ENCODE measurements at regions not wholly inside any gene's neighbourhood (a gene's known extent, or its start where the extent isn't known, plus 50 kb on each side); places are given as distances from the start of the nearest gene placed in this dataset.

DNA sequence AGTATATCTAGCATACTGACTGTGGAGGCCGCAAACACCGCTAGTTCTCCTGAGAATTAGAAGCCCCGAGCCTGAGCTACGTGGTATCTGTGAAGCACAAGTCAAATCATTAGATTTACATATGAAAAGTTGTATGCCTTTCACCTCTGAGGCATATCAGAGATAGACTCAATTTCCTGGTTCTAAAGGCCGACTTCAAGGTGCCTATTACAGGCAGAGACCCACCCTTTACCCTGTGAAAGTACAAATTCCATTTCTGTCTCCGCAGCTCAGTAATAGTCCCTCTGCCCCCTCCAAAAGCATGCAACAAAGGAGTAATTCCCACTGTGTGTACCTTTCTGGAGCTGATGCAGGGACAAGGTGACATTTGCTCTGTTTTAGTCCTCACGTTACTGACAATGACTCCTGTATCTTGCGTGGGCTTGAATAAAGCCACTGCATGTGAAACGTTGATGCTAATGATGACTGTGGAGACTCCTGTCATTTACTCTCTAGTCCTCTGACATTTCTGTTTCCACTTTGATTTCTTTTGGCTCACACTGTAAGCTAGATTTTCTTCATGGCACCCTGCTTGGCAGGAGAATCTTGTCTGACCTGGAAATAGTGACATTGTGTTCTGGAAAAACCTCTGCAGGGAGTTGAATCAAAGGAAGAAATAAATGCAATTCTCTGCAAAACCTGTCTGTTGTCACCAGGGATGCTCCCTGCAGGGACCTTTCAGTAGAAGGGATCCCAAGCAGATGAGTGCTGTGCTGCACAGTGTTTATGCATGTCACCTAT, 273.2 kb upstream of the EMCN start:
- Mint-ChIP-seq H3K27me3 (ENCODE audit: insufficient read depth) (no peaks in the 10 kb centered on the region), H3K4me1 (peaks cover 6% of the 10 kb centered on the region)

DNA sequence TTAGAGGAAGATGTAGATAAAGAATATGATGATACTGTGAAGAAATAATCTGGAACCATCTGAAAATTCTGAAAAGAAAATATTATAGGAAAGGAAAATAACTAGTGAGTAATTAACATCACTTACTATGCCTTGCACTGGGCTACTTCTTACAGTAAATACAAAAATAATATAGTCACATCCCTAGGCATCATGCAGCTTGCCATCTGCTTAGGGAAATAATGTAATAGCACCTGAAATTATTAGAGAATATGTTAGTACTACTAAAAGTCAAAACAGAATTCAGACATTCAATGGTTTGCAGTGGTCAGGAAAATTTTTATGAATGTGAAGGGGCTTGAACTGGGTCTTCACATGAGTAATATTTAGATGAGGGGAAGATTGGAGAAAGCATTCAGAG, 272.2 kb upstream of the EMCN start:
- no peaks in the 10 kb centered on the region for H3K27me3 ChIP-seq (ENCODE audit: control insufficient read depth, insufficient read depth, low read length, poor library complexity, severe bottlenecking)
- H3K4me3 ChIP-seq (ENCODE audit: low read length), result no peak overlapping the region
- H3K9me3 ChIP-seq (ENCODE audit: control insufficient read depth, low read length), result no peaks in the 10 kb centered on the region
- H3K9me3 Mint-ChIP-seq, result no peaks in the 10 kb centered on the region
- no peak overlapping the region for H3K9ac ChIP-seq (ENCODE audit: extremely low read depth, low read length, poor library complexity, severe bottlenecking)
- H3K36me3 Mint-ChIP-seq (ENCODE audit: low read depth), result no peaks in the 10 kb centered on the region
- no peak overlapping the region for H3K4me3 Mint-ChIP-seq
- no peaks in the 10 kb centered on the region for H3K4me1 ChIP-seq (ENCODE audit: control insufficient read depth, insufficient read depth, low read length)
- H3K4me1 Mint-ChIP-seq, result peaks cover 6% of the 10 kb centered on the region
- no peak overlapping the region for H3K27ac Mint-ChIP-seq
- DNase-seq, result no peak
- no peaks in the 10 kb centered on the region for H3K36me3 ChIP-seq (ENCODE audit: control insufficient read depth, insufficient read depth, low read length)
- no peaks in the 10 kb centered on the region for H3K27me3 Mint-ChIP-seq (ENCODE audit: insufficient read depth)
- TF ChIP-seq, protein P1, sequence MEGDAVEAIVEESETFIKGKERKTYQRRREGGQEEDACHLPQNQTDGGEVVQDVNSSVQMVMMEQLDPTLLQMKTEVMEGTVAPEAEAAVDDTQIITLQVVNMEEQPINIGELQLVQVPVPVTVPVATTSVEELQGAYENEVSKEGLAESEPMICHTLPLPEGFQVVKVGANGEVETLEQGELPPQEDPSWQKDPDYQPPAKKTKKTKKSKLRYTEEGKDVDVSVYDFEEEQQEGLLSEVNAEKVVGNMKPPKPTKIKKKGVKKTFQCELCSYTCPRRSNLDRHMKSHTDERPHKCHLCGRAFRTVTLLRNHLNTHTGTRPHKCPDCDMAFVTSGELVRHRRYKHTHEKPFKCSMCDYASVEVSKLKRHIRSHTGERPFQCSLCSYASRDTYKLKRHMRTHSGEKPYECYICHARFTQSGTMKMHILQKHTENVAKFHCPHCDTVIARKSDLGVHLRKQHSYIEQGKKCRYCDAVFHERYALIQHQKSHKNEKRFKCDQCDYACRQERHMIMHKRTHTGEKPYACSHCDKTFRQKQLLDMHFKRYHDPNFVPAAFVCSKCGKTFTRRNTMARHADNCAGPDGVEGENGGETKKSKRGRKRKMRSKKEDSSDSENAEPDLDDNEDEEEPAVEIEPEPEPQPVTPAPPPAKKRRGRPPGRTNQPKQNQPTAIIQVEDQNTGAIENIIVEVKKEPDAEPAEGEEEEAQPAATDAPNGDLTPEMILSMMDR (conservative IDR thresholded peaks at IDR 0.05), result no peak
- no peak overlapping the region for H3K27ac ChIP-seq (ENCODE audit: low read depth, low read length)

More for the DNA sequence above, 273.2 kb upstream of the EMCN start:
- Mint-ChIP-seq H3K4me3 (no peak overlapping the region), H3K9me3 (no peaks in the 10 kb centered on the region), H3K27ac (no peak overlapping the region), H3K36me3 (ENCODE audit: low read depth) (no peaks in the 10 kb centered on the region)
- no peak overlapping the region for H3K27ac ChIP-seq (ENCODE audit: low read depth, low read length)
- TF ChIP-seq, protein P1 (conservative IDR thresholded peaks at IDR 0.05), result no peak
- no peak overlapping the region for H3K9ac ChIP-seq (ENCODE audit: extremely low read depth, low read length, poor library complexity, severe bottlenecking)
- no peaks in the 10 kb centered on the region for H3K4me1 ChIP-seq (ENCODE audit: control insufficient read depth, insufficient read depth, low read length)
- WGBS, 2 experiments (ENCODE audit: insufficient coverage in 1 of 2, insufficient read length in 1 of 2), result 86 to 89% methylated on average over 8 to 9 of the region's 9 CpGs
- no peaks in the 10 kb centered on the region for H3K9me3 ChIP-seq (ENCODE audit: control insufficient read depth, low read length)
- no peaks in the 10 kb centered on the region for H3K27me3 ChIP-seq (ENCODE audit: control insufficient read depth, insufficient read depth, low read length, poor library complexity, severe bottlenecking)
- no peak overlapping the region for H3K4me3 ChIP-seq (ENCODE audit: low read length)
- no peaks in the 10 kb centered on the region for H3K36me3 ChIP-seq (ENCODE audit: control insufficient read depth, insufficient read depth, low read length)
- no peak for DNase-seq

DNA sequence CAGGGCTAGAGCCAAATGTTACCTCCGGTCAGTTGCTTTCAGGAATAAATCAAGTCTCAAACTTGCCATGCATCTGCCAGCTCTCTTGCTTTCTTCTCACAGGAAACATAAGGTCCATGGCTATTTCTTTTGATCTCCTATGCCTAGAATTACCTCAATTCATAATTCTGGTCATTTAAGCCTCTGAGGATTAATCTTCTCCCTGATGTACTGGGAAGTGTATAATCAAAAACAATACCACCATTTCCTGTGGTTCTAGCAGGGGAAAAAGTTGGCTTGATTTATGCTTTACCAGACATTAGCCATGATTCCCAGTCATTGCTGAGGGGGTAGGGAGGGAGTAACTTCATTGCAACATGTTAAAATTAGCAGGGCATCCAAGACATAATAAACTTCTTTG, 268.7 kb upstream of the EMCN start:
- DNase-seq, result no peak
- TF ChIP-seq, protein P1 (conservative IDR thresholded peaks at IDR 0.05), result no peak
- Mint-ChIP-seq H3K27me3 (ENCODE audit: insufficient read depth) (no peaks in the 10 kb centered on the region), H3K9me3 (no peaks in the 10 kb centered on the region), H3K4me1 (peaks cover 2% of the 10 kb centered on the region), H3K36me3 (ENCODE audit: low read depth) (no peaks in the 10 kb centered on the region), H3K27ac (no peak overlapping the region), H3K4me3 (no peak overlapping the region)
- Histone ChIP-seq H3K4me3 (ENCODE audit: low read length) (no peak overlapping the region), H3K27me3 (ENCODE audit: control insufficient read depth, insufficient read depth, low read length, poor library complexity, severe bottlenecking) (no peaks in the 10 kb centered on the region), H3K9me3 (ENCODE audit: control insufficient read depth, low read length) (no peaks in the 10 kb centered on the region), H3K4me1 (ENCODE audit: control insufficient read depth, insufficient read depth, low read length) (no peaks in the 10 kb centered on the region), H3K9ac (ENCODE audit: extremely low read depth, low read length, poor library complexity, severe bottlenecking) (no peak overlapping the region), H3K36me3 (ENCODE audit: control insufficient read depth, insufficient read depth, low read length) (no peaks in the 10 kb centered on the region), H3K27ac (ENCODE audit: low read depth, low read length) (no peak overlapping the region)
- 98 to 100% methylated on average over 1 of the region's 1 CpG for WGBS, 2 experiments (ENCODE audit: insufficient coverage in 1 of 2, insufficient read length in 1 of 2)

Measured in endodermal cell (in vitro differentiated cells).